K562 (cell line): ENCODE measurements at regions not wholly inside any gene's neighbourhood (a gene's known extent, or its start where the extent isn't known, plus 50 kb on each side); places are given as distances from the start of the nearest gene placed in this dataset.
A peak's percentile ranks its signal among the peaks of the same experiment; 100 is the strongest.

ENCODE experiments used
- ATAC-seq: fragments of 200-7000 bp; cut with Tn5 transposase; 3 replicates; pipeline ENCODE4 v1.9.1; 2020; ENCODE audit warnings: moderate library complexity
- BruUV-seq: library from RNA; stranded (reverse); fragments of 400-500 nt; replicated peaks from 2 replicates; lab custom pipeline; 2021; lab: Mats Ljungman, UMichigan
- CTCF ChIA-PET: fragments of 300-600 bp; formaldehyde crosslinking; extraction: SDS; loops from one replicate; lab custom pipeline; 2021; ENCODE audit warnings: low intra/inter-chr PET ratio; lab: Yijun Ruan, JAX
- POLR2A ChIA-PET: fragments of 300-600, 350-650 bp; sonication (Branson Sonifier 250); formaldehyde crosslinking; extraction: SDS; loops from one replicate; lab custom pipeline; 2021; ENCODE audit warnings: antibody characterized with exemption, inconsistent platforms; lab: Yijun Ruan, JAX
- DNase-seq, 4 experiments: peaks; one replicate each; pipeline versions ENCODE4 v3.0.0 to v3.0.0-alpha.2; 2011 to 2018; ENCODE audit warnings: low spot score in 3 of 4, mixed read lengths in 3 of 4; ENCODE audit errors: extremely low read depth in 1 of 4
- FAIRE-seq: peaks from 2 replicates; lab custom pipeline; 2011; peaks lifted over from hg19 to GRCh38; lab: Jason Lieb, UNC
- H2AFZ ChIP-seq: 2 replicates; pipeline ENCODE4 v1.6.0; 2011; ENCODE audit warnings: low read depth, low read length, control low read depth, inconsistent platforms
- H3K27ac ChIP-seq: fragments of 200-600 bp; 3 replicates; pipeline ENCODE4 v1.8.0; 2011; ENCODE audit warnings: low read depth, mild to moderate bottlenecking, control low read depth, inconsistent platforms, low read length, moderate library complexity, mixed read lengths; ENCODE audit errors: extremely low read depth
- H3K27me3 ChIP-seq, 2 experiments: fragments of 300-600 bp in 1 of 2; 2 replicates in 1 of 2; 3 replicates in 1 of 2; pipeline versions ENCODE4 v1.6.0 to v1.8.0; 2011; ENCODE audit warnings: inconsistent platforms in 2 of 2, low read length in 2 of 2, mild to moderate bottlenecking in 1 of 2, mixed read lengths in 1 of 2, moderate library complexity in 1 of 2; ENCODE audit not compliant: control insufficient read depth in 2 of 2, insufficient read depth in 2 of 2
- H3K36me3 ChIP-seq: fragments of 300-600 bp; 3 replicates; pipeline ENCODE4 v1.8.0; 2011; ENCODE audit warnings: mild to moderate bottlenecking, low read length, inconsistent platforms; ENCODE audit not compliant: control insufficient read depth, insufficient read depth
- H3K4me1 ChIP-seq, 2 experiments: fragments of 200-600 bp in 1 of 2; replicated peaks in 1 of 2; 2 replicates in 1 of 2; 3 replicates in 1 of 2; pipeline versions ENCODE4 v1.5.1 to v1.8.0; 2011; ENCODE audit warnings: inconsistent platforms in 2 of 2, low read length in 2 of 2, mild to moderate bottlenecking in 1 of 2, mixed read lengths in 1 of 2, moderate library complexity in 1 of 2; ENCODE audit not compliant: control insufficient read depth in 2 of 2, insufficient read depth in 2 of 2
- H3K4me2 ChIP-seq: 2 replicates; pipeline ENCODE4 v1.6.1; 2011; ENCODE audit warnings: low read length, control low read depth, inconsistent platforms, mixed read lengths; ENCODE audit not compliant: insufficient read depth
- H3K4me3 ChIP-seq: fragments of 200-600 bp; sonication (generic), shearing (Covaris generic); 2 replicates; pipeline ENCODE4 v1.5.1; 2016; ENCODE audit warnings: control low read depth, inconsistent platforms
- H3K79me2 ChIP-seq: fragments of 200-600 bp; 3 replicates; pipeline ENCODE4 v1.8.0; 2011; ENCODE audit warnings: low read length, inconsistent platforms; ENCODE audit not compliant: control insufficient read depth, insufficient read depth
- H3K9ac ChIP-seq, 2 experiments: 2 replicates each; pipeline versions ENCODE4 v1.6.0 to v1.6.1; 2011; ENCODE audit warnings: low read depth in 2 of 2, low read length in 2 of 2, control low read depth in 1 of 2, inconsistent platforms in 1 of 2, mild to moderate bottlenecking in 1 of 2, mixed read lengths in 1 of 2; ENCODE audit not compliant: insufficient read depth in 1 of 2
- H3K9me1 ChIP-seq: one replicate; pipeline ENCODE4 v1.6.0; 2011; ENCODE audit warnings: inconsistent platforms, mild to moderate bottlenecking, low read length, moderate library complexity; ENCODE audit not compliant: control insufficient read depth, insufficient read depth
- H3K9me3 ChIP-seq: replicated peaks from 2 replicates; pipeline ENCODE4 v1.5.1; 2011; ENCODE audit warnings: low read depth, low read length, inconsistent platforms; ENCODE audit not compliant: control insufficient read depth, insufficient read depth
- H4K20me1 ChIP-seq: replicated peaks from 2 replicates; pipeline ENCODE4 v1.6.1; 2011; ENCODE audit warnings: low read length, inconsistent platforms, mixed read lengths; ENCODE audit not compliant: control insufficient read depth, insufficient read depth
- DIDO1 ChIP-seq: fragments of 450-650 bp; IDR thresholded peaks from 2 replicates; pipeline ENCODE4 v1.6.1; 2016; ENCODE audit warnings: low read depth, missing biosample characterization, missing genetic modification characterization
- GATAD2B ChIP-seq: fragments of 450-650 bp; IDR thresholded peaks from 2 replicates; pipeline ENCODE4 v1.6.1; 2017; ENCODE audit warnings: mild to moderate bottlenecking, borderline replicate concordance
- MAFF ChIP-seq: IDR thresholded peaks from 2 replicates; pipeline ENCODE4 v1.6.1; 2012; ENCODE audit warnings: low read length, improper control_type of control experiment
- MCM7 ChIP-seq, 2 experiments: fragments of 450-650 bp; IDR thresholded peaks; 2 replicates each; pipeline ENCODE4 v1.6.1; 2016 to 2018
- PHB ChIP-seq: fragments of 250-450 bp; sonication (Bioruptor Pico); IDR thresholded peaks from 2 replicates; pipeline ENCODE4 v1.5.0; 2021
- TBL1XR1 ChIP-seq, 2 experiments: IDR thresholded peaks; 2 replicates each; pipeline ENCODE4 v1.6.1; 2012; ENCODE audit warnings: improper control_type of control experiment in 2 of 2, low read length in 2 of 2, mild to moderate bottlenecking in 1 of 2
- ZNF217 ChIP-seq: sonication (generic); formaldehyde crosslinking; IDR thresholded peaks from 2 replicates; pipeline ENCODE4 v1.8.0; 2022; ENCODE audit warnings: mild to moderate bottlenecking, missing genetic modification reagents
- WGBS: fragments of 100-300 bp; shearing (Covaris generic); methylation state at CpG from one replicate; pipeline ENCODE4 v1.1.6; 2016; ENCODE audit warnings: low coverage, mixed read lengths; ENCODE audit not compliant: insufficient coverage; ENCODE audit errors: missing lambda C conversion rate; 5-methylcytosine and 5-hydroxymethylcytosine counted together
- in situ Hi-C: fragments of 300-500 bp; cut with MboI; formaldehyde crosslinking; loops from 4 replicates; pipeline ENCODE4 v1.15.0; 2018; ENCODE audit warnings: inconsistent platforms, mixed read lengths
- intact Hi-C: fragments of 100-400 bp; cut with micrococcal nuclease; formaldehyde crosslinking; loops from 2 replicates; pipeline ENCODE4 v1.14.2; 2022
- TF ChIP-seq, protein P1 (sequence below): fragments of 450-650 bp; IDR thresholded peaks from one replicate; pipeline ENCODE4 v1.6.1; 2018; ENCODE audit warnings: mild to moderate bottlenecking, moderate library complexity; ENCODE audit not compliant: partially characterized antibody
- TF ChIP-seq, protein P2 (sequence below), 2 experiments: fragments of 450-650 bp; IDR thresholded peaks; 2 replicates each; pipeline ENCODE4 v1.6.1; 2018; ENCODE audit warnings: mild to moderate bottlenecking in 2 of 2, low read depth in 1 of 2; ENCODE audit not compliant: partially characterized antibody in 2 of 2
- TF ChIP-seq, protein P3 (sequence below): fragments of 450-650 bp; IDR thresholded peaks from 2 replicates; pipeline ENCODE4 v1.6.1; 2016; ENCODE audit warnings: borderline replicate concordance

DNA sequence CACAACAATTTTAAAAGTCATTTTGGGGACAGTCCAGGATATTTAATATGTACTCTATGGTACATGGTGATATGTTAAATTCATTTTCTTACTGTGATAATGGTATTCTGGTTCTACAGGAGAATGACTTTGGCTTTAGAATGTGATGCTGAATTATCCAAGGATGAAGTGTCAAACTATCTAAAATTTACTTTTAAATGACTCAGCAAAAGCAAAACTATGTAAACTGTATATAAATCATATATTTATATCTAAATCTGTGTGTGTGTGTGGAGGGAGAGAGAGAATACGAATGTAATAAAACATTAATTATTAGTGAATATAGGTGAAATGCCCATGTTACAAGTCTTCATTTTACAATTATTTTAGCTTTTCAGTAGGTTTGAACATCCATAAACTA, 733.8 kb upstream of the CA10 start:
- no peak overlapping the region for H3K4me3 ChIP-seq
- no TSS peak for BruUV-seq
- no peak overlapping the region for H3K27ac ChIP-seq
- in situ Hi-C loops = no loop called here
- H3K4me2 ChIP-seq = no peak overlapping the region
- no peaks in the 10 kb centered on the region for H3K79me2 ChIP-seq
- DNase-seq (no peak), FAIRE-seq (no peak), ATAC-seq (no peak)
- CTCF ChIA-PET = no interaction called here
- no peaks in the 10 kb centered on the region for H3K9me1 ChIP-seq
- no peaks in the 10 kb centered on the region for H4K20me1 ChIP-seq
- WGBS = 0% methylated on average over 1 of the region's 1 CpG
- no peaks in the 10 kb centered on the region for H3K9me3 ChIP-seq
- no peaks in the 10 kb centered on the region for H3K36me3 ChIP-seq
- no peaks in the 10 kb centered on the region for H3K4me1 ChIP-seq
- no peak for TF ChIP-seq PHB
- no peak for TF ChIP-seq GATAD2B
- TF ChIP-seq MAFF = 0 out of 2 replicates have a peak, but pooled peaks have one; percentile 5
- TF ChIP-seq, all 486 proteins: peak for 1
- intact Hi-C loops = no loop called here
- H3K27me3 ChIP-seq = no peaks in the 10 kb centered on the region
- no peak overlapping the region for H3K9ac ChIP-seq
- POLR2A ChIA-PET = no interaction called here
- H2AFZ ChIP-seq = no peak overlapping the region

DNA sequence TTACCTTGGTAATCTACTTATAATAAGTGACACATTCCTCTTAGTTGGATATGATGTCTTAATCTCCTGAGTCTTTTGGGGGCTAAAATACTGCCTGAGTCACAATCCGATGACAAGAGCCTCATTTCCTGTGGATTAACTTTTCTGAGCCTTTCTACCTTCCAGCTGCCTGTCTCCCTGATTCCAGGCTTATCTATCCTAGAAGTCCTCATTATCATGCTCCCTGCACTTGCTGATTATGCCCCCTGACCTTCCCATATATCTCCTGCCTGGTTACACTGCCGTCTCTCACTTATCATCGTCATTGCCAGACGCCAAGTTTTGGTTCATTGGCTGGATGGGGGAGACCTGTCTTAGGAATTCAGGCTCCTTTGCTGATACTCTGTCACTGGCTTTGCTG, 727.4 kb upstream of the CA10 start:
- no peak overlapping the region for H2AFZ ChIP-seq
- H3K4me2 ChIP-seq = no peak overlapping the region
- no peaks in the 10 kb centered on the region for H3K36me3 ChIP-seq
- H3K9me1 ChIP-seq = no peaks in the 10 kb centered on the region
- H3K9me3 ChIP-seq = no peaks in the 10 kb centered on the region
- no peak overlapping the region for H3K4me3 ChIP-seq
- H3K4me1 ChIP-seq = no peaks in the 10 kb centered on the region
- H3K27ac ChIP-seq = no peak overlapping the region
- 3% methylated on average over 4 of the region's 4 CpGs for WGBS
- intact Hi-C loops (no loop called here), in situ Hi-C loops (no loop called here)
- DNase-seq (no peak), ATAC-seq (no peak), FAIRE-seq (no peak)
- no peaks in the 10 kb centered on the region for H4K20me1 ChIP-seq
- ChIA-PET CTCF (no interaction called here), POLR2A (no interaction called here)
- no peak overlapping the region for H3K9ac ChIP-seq
- BruUV-seq = no TSS peak
- no peaks in the 10 kb centered on the region for H3K79me2 ChIP-seq
- no peaks in the 10 kb centered on the region for H3K27me3 ChIP-seq
- TF ChIP-seq TBL1XR1 (IDR thresholded peaks at IDR 0.05; ENCODE audit: low read length in 2 of 2) (no peak), ZNF217 (CRISPR knock-in tag) (no peak), MCM7 (IDR thresholded peaks at IDR 0.05) (no peak), DIDO1 (tag) (no peak)
- TF ChIP-seq, protein P1, sequence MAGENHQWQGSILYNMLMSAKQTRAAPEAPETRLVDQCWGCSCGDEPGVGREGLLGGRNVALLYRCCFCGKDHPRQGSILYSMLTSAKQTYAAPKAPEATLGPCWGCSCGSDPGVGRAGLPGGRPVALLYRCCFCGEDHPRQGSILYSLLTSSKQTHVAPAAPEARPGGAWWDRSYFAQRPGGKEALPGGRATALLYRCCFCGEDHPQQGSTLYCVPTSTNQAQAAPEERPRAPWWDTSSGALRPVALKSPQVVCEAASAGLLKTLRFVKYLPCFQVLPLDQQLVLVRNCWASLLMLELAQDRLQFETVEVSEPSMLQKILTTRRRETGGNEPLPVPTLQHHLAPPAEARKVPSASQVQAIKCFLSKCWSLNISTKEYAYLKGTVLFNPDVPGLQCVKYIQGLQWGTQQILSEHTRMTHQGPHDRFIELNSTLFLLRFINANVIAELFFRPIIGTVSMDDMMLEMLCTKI = no peak
- TF ChIP-seq, protein P2, sequence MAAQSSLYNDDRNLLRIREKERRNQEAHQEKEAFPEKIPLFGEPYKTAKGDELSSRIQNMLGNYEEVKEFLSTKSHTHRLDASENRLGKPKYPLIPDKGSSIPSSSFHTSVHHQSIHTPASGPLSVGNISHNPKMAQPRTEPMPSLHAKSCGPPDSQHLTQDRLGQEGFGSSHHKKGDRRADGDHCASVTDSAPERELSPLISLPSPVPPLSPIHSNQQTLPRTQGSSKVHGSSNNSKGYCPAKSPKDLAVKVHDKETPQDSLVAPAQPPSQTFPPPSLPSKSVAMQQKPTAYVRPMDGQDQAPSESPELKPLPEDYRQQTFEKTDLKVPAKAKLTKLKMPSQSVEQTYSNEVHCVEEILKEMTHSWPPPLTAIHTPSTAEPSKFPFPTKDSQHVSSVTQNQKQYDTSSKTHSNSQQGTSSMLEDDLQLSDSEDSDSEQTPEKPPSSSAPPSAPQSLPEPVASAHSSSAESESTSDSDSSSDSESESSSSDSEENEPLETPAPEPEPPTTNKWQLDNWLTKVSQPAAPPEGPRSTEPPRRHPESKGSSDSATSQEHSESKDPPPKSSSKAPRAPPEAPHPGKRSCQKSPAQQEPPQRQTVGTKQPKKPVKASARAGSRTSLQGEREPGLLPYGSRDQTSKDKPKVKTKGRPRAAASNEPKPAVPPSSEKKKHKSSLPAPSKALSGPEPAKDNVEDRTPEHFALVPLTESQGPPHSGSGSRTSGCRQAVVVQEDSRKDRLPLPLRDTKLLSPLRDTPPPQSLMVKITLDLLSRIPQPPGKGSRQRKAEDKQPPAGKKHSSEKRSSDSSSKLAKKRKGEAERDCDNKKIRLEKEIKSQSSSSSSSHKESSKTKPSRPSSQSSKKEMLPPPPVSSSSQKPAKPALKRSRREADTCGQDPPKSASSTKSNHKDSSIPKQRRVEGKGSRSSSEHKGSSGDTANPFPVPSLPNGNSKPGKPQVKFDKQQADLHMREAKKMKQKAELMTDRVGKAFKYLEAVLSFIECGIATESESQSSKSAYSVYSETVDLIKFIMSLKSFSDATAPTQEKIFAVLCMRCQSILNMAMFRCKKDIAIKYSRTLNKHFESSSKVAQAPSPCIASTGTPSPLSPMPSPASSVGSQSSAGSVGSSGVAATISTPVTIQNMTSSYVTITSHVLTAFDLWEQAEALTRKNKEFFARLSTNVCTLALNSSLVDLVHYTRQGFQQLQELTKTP (IDR thresholded peaks at IDR 0.05; ENCODE audit: low read depth in 1 of 2, partially characterized antibody in 2 of 2) = no peak
- TF ChIP-seq, protein P3, sequence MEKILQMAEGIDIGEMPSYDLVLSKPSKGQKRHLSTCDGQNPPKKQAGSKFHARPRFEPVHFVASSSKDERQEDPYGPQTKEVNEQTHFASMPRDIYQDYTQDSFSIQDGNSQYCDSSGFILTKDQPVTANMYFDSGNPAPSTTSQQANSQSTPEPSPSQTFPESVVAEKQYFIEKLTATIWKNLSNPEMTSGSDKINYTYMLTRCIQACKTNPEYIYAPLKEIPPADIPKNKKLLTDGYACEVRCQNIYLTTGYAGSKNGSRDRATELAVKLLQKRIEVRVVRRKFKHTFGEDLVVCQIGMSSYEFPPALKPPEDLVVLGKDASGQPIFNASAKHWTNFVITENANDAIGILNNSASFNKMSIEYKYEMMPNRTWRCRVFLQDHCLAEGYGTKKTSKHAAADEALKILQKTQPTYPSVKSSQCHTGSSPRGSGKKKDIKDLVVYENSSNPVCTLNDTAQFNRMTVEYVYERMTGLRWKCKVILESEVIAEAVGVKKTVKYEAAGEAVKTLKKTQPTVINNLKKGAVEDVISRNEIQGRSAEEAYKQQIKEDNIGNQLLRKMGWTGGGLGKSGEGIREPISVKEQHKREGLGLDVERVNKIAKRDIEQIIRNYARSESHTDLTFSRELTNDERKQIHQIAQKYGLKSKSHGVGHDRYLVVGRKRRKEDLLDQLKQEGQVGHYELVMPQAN = no peak
